ENCODE measurements at regions not wholly inside any gene's neighbourhood (a gene's known extent, or its start where the extent isn't known, plus 50 kb on each side); places are given as distances from the start of the nearest gene placed in this dataset.

DNA sequence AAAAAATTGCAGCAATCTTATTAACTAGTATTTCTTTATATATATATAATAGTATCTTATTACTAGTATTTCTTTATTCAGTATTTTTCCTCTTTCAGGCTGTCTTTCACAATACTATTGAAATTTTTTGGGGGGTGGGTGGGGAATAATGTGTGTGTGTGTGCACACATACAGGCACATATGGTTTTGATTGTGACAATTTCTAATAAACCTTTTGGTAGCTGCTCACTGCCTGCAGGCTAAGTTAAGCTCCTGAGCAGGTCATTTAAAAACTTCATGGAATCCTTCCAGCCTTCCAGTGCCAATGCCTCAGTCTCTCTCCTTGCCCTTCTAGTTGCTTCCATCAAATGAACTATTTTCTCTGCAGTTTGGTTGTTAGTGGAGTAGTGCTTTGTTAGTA, 490.1 kb downstream of the PCNX1 start:
- Histone ChIP-seq H3K9ac (ENCODE audit: low read depth in 1 of 2, low read length in 2 of 2) (no peak overlapping the region), H3K4me1 (ENCODE audit: control insufficient read depth in 4 of 4, insufficient read depth in 4 of 4, low read length in 3 of 4) (peaks cover 6 to 23% (median 10%) of the 10 kb centered on the region in 4 donors), H3K27ac (ENCODE audit: low read depth in 1 of 2, low read length in 2 of 2) (no peak overlapping the region), H3K36me3 (ENCODE audit: control insufficient read depth in 4 of 4, insufficient read depth in 3 of 4, low read depth in 1 of 4, low read length in 3 of 4) (no peaks in the 10 kb centered on the region), H3K4me3 (ENCODE audit: low read depth in 1 of 3, low read length in 3 of 3) (no peak overlapping the region), H3K9me3 (ENCODE audit: control insufficient read depth in 4 of 4, low read length in 3 of 4) (no peaks in the 10 kb centered on the region), H3K27me3 (ENCODE audit: control insufficient read depth in 4 of 4, insufficient read depth in 4 of 4, low read length in 3 of 4) (no peaks in the 10 kb centered on the region)
- TF ChIP-seq NR2F2 (IDR thresholded peaks at IDR 0.05) (no peak), FOXA2 (IDR thresholded peaks at IDR 0.05) (no peak)
- TF ChIP-seq, protein P1, sequence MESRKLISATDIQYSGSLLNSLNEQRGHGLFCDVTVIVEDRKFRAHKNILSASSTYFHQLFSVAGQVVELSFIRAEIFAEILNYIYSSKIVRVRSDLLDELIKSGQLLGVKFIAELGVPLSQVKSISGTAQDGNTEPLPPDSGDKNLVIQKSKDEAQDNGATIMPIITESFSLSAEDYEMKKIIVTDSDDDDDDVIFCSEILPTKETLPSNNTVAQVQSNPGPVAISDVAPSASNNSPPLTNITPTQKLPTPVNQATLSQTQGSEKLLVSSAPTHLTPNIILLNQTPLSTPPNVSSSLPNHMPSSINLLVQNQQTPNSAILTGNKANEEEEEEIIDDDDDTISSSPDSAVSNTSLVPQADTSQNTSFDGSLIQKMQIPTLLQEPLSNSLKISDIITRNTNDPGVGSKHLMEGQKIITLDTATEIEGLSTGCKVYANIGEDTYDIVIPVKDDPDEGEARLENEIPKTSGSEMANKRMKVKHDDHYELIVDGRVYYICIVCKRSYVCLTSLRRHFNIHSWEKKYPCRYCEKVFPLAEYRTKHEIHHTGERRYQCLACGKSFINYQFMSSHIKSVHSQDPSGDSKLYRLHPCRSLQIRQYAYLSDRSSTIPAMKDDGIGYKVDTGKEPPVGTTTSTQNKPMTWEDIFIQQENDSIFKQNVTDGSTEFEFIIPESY (IDR thresholded peaks at IDR 0.05): no peak
- no peak for DNase-seq (ENCODE audit: low spot score)

- H3K27ac ChIP-seq (ENCODE audit: low read depth in 1 of 2, low read length in 2 of 2): no peak overlapping the region
- no peak overlapping the region for H3K4me3 ChIP-seq (ENCODE audit: low read depth in 1 of 3, low read length in 3 of 3)
- no peak overlapping the region for H3K9ac ChIP-seq (ENCODE audit: low read depth in 1 of 2, low read length in 2 of 2)
Measured at GRCh38 chr14:71398450-71398849, 491.2 kb downstream of the PCNX1 start.

GRCh38 chr14:71399057-71399487, 491.8 kb downstream of the PCNX1 start:
- 69% methylated on average over 3 of the region's 3 CpGs for WGBS
- no peak for DNase-seq (ENCODE audit: low spot score)
- Histone ChIP-seq H3K9me3 (ENCODE audit: control insufficient read depth in 4 of 4, low read length in 3 of 4) (no peaks in the 10 kb centered on the region), H3K27ac (ENCODE audit: low read depth in 1 of 2, low read length in 2 of 2) (peak overlapping the region in 1 of 2 donors; percentile 23), H3K9ac (ENCODE audit: low read depth in 1 of 2, low read length in 2 of 2) (no peak overlapping the region), H3K4me3 (ENCODE audit: low read depth in 1 of 3, low read length in 3 of 3) (no peak overlapping the region), H3K36me3 (ENCODE audit: control insufficient read depth in 4 of 4, insufficient read depth in 3 of 4, low read depth in 1 of 4, low read length in 3 of 4) (no peaks in the 10 kb centered on the region), H3K4me1 (ENCODE audit: control insufficient read depth in 4 of 4, insufficient read depth in 4 of 4, low read length in 3 of 4) (peaks cover 6 to 23% (median 10%) of the 10 kb centered on the region in 4 donors), H3K27me3 (ENCODE audit: control insufficient read depth in 4 of 4, insufficient read depth in 4 of 4, low read length in 3 of 4) (no peaks in the 10 kb centered on the region)
- no peak for TF ChIP-seq FOXA2 (IDR thresholded peaks at IDR 0.05)
- peak in 1 of 2 donors; percentile 14 for TF ChIP-seq RAD21 (IDR thresholded peaks at IDR 0.05)
- peak; percentile 23 for TF ChIP-seq SP1 (IDR thresholded peaks at IDR 0.05)

More at GRCh38 chr14:71398450-71398849, 491.2 kb downstream of the PCNX1 start:
- TF ChIP-seq JUND (IDR thresholded peaks at IDR 0.05) (no peak), GABPA (IDR thresholded peaks at IDR 0.05 in 1 of 2, conservative IDR thresholded peaks at IDR 0.05 in 1 of 2) (no peak), TAF1 (conservative IDR thresholded peaks at IDR 0.05) (no peak), EGR1 (IDR thresholded peaks at IDR 0.05; ENCODE audit: low read depth in 2 of 2) (no peak), RXRA (IDR thresholded peaks at IDR 0.05) (no peak)
- TF ChIP-seq, protein P1 (IDR thresholded peaks at IDR 0.05): no peak
- no peaks in the 10 kb centered on the region for H3K36me3 ChIP-seq (ENCODE audit: control insufficient read depth in 4 of 4, insufficient read depth in 3 of 4, low read depth in 1 of 4, low read length in 3 of 4)
- no peaks in the 10 kb centered on the region for H3K27me3 ChIP-seq (ENCODE audit: control insufficient read depth in 4 of 4, insufficient read depth in 4 of 4, low read length in 3 of 4)
- H3K9me3 ChIP-seq (ENCODE audit: control insufficient read depth in 4 of 4, low read length in 3 of 4): no peaks in the 10 kb centered on the region
- DNase-seq (ENCODE audit: low spot score): no peak
- H3K4me1 ChIP-seq (ENCODE audit: control insufficient read depth in 4 of 4, insufficient read depth in 4 of 4, low read length in 3 of 4): peaks cover 6 to 23% (median 10%) of the 10 kb centered on the region in 4 donors
- WGBS: 93% methylated on average over 3 of the region's 3 CpGs
